ENCODE measurements at regions not wholly inside any gene's neighbourhood (a gene's known extent, or its start where the extent isn't known, plus 50 kb on each side); places are given as distances from the start of the nearest gene placed in this dataset.

DNA sequence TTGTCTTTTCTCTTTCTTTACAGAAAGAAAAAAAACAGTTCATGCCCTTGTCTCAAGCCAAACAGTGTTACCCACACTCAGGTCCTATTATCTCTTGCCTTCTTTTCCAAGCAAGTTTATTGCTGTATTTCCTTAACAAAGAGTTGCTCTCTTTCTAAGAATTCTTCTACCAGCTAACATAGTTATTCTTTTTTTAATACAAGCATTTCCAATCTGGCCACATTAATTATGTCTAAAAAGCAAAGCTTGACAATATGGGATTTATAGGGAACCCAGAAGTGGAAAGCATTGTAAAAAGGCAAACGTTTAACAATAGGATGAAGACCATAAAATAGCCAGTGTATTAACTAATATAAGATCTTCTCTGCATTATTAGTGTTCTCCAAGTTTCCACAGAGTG is 272.5 kb upstream of the CWC22 start:
- Histone ChIP-seq H3K23ac (ENCODE audit: low read depth, low read length) (no peak overlapping the region), H2BK20ac (ENCODE audit: low read depth, low read length) (no peak overlapping the region), H3K27ac (ENCODE audit: insufficient read depth, low read length) (no peak overlapping the region), H4K5ac (ENCODE audit: low read depth, low read length) (no peak overlapping the region), H3K4ac (ENCODE audit: low read depth, low read length) (no peak overlapping the region), H3K79me1 (ENCODE audit: low read depth in 1 of 2, low read length in 2 of 2) (no peaks in the 10 kb centered on the region), H3K9ac (ENCODE audit: low read depth, low read length) (no peak overlapping the region), H2BK15ac (ENCODE audit: low read depth, low read length) (no peak overlapping the region), H3K4me1 (ENCODE audit: control insufficient read depth, insufficient read depth, low read length) (no peaks in the 10 kb centered on the region), H3K14ac (replicated peaks; ENCODE audit: low read depth, low read length) (no peak overlapping the region), H2BK120ac (ENCODE audit: low read depth, low read length) (no peak overlapping the region), H3K18ac (ENCODE audit: low read depth, low read length) (no peak overlapping the region), H3K9me1 (ENCODE audit: insufficient read depth, low read length) (no peaks in the 10 kb centered on the region), H4K8ac (ENCODE audit: low read depth in 2 of 2, low read length in 2 of 2) (no peak overlapping the region), H2BK5ac (ENCODE audit: low read depth, low read length, poor library complexity, severe bottlenecking) (no peak overlapping the region), H2AK5ac (ENCODE audit: low read depth, low read length) (no peak overlapping the region), H3K56ac (ENCODE audit: extremely low read depth, insufficient read depth, low read length) (no peak overlapping the region), H3K27me3 (ENCODE audit: control insufficient read depth, insufficient read depth, low read length) (no peaks in the 10 kb centered on the region), H2AK9ac (replicated peaks; ENCODE audit: low read depth, low read length, poor library complexity) (no peak overlapping the region), H3K4me3 (ENCODE audit: insufficient read depth, low read depth, low read length) (no peak overlapping the region), H3K36me3 (ENCODE audit: control insufficient read depth, insufficient read depth, low read length) (no peaks in the 10 kb centered on the region), H3K4me2 (ENCODE audit: low read depth, low read length) (no peak overlapping the region), H4K91ac (ENCODE audit: insufficient read depth, low read depth, low read length) (no peak overlapping the region), H3K9me3 (ENCODE audit: control insufficient read depth, insufficient read depth, low read length) (no peaks in the 10 kb centered on the region), H2AFZ (replicated peaks; ENCODE audit: low read length, poor library complexity) (no peak overlapping the region), H4K20me1 (ENCODE audit: insufficient read depth, low read length) (no peaks in the 10 kb centered on the region)
- no peak for TF ChIP-seq RAD21 (IDR thresholded peaks at IDR 0.05; ENCODE audit: low read length)
- no peak for TF ChIP-seq POLR2A (IDR thresholded peaks at IDR 0.05; ENCODE audit: low read depth, low read length)
- TF ChIP-seq BHLHE40 (IDR thresholded peaks at IDR 0.05; ENCODE audit: low read depth, low read length): no peak
- no peak for TF ChIP-seq SMC3 (IDR thresholded peaks at IDR 0.05; ENCODE audit: low read depth, low read length)
- no peak for TF ChIP-seq CEBPB (IDR thresholded peaks at IDR 0.05; ENCODE audit: low read depth, low read length)
- no peak for TF ChIP-seq FOS (IDR thresholded peaks at IDR 0.05; ENCODE audit: low read depth, low read length)
- TF ChIP-seq RFX5 (IDR thresholded peaks at IDR 0.05; ENCODE audit: low read depth, low read length): no peak
- TF ChIP-seq, protein P1, sequence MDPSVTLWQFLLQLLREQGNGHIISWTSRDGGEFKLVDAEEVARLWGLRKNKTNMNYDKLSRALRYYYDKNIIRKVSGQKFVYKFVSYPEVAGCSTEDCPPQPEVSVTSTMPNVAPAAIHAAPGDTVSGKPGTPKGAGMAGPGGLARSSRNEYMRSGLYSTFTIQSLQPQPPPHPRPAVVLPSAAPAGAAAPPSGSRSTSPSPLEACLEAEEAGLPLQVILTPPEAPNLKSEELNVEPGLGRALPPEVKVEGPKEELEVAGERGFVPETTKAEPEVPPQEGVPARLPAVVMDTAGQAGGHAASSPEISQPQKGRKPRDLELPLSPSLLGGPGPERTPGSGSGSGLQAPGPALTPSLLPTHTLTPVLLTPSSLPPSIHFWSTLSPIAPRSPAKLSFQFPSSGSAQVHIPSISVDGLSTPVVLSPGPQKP (IDR thresholded peaks at IDR 0.05; ENCODE audit: borderline replicate concordance, low read depth, low read length): no peak
- no peak for TF ChIP-seq MAFK (IDR thresholded peaks at IDR 0.05; ENCODE audit: low read depth, low read length)
- no CpG with 5 or more reads among the region's 1 CpG for WGBS, 2 experiments (ENCODE audit: extremely low coverage in 2 of 2, insufficient read length in 1 of 2)
- no peak for ATAC-seq (ENCODE audit: low read depth)
- BruUV-seq (replicated peaks): no TSS peak
- CTCF ChIA-PET: no interaction called here
- in situ Hi-C loops (cut with MboI; ENCODE audit: low sequenced_read_pairs) (no loop called here), dilution Hi-C loops (cut with HindIII; ENCODE audit: low sequenced_read_pairs, unreplicated experiment) (no loop called here), intact Hi-C loops (cut with micrococcal nuclease) (no loop called here)
- no peak for DNase-seq
- POLR2A ChIA-PET (ENCODE audit: unreplicated experiment): no interaction called here
